DND-41 (cell line): ENCODE measurements at regions not wholly inside any gene's neighbourhood (a gene's known extent, or its start where the extent isn't known, plus 50 kb on each side); places are given as distances from the start of the nearest gene placed in this dataset.
A peak's percentile ranks its signal among the peaks of the same experiment; 100 is the strongest.

Experiments
- ATAC-seq: fragments of 200-7000 bp; cut with Tn5 transposase; 3 replicates; pipeline ENCODE4 v1.9.1; 2021; ENCODE audit warnings: low read depth; ENCODE audit not compliant: insufficient read depth
- DNase-seq: peaks from one replicate; pipeline ENCODE4 v3.0.0-alpha.2; 2020
- H2AFZ ChIP-seq: 2 replicates; pipeline ENCODE4 v1.6.0; 2012; ENCODE audit warnings: low read depth, low read length
- H3K27ac ChIP-seq: 2 replicates; pipeline ENCODE4 v1.5.1; 2012; ENCODE audit warnings: low read length, inconsistent platforms
- H3K27me3 ChIP-seq: fragments of 200-600 bp; sonication (generic); 2 replicates; pipeline ENCODE4 v1.6.0; 2012; ENCODE audit warnings: low read length, mild to moderate bottlenecking, inconsistent platforms; ENCODE audit not compliant: insufficient read depth, poor library complexity
- H3K36me3 ChIP-seq: 2 replicates; pipeline ENCODE4 v1.5.1; 2012; ENCODE audit warnings: low read length, inconsistent platforms; ENCODE audit not compliant: insufficient read depth
- H3K4me1 ChIP-seq: 2 replicates; pipeline ENCODE4 v1.5.1; 2012; ENCODE audit warnings: mild to moderate bottlenecking, low read length; ENCODE audit not compliant: insufficient read depth
- H3K4me2 ChIP-seq: 2 replicates; pipeline ENCODE4 v1.6.0; 2012; ENCODE audit warnings: mild to moderate bottlenecking, moderate library complexity, low read length, inconsistent platforms; ENCODE audit not compliant: insufficient read depth
- H3K4me3 ChIP-seq, 2 experiments: fragments of 200-600 bp in 1 of 2; shearing (Covaris generic) in 1 of 2; 2 replicates each; pipeline ENCODE4 v1.5.1; 2012 to 2016; ENCODE audit warnings: inconsistent platforms in 2 of 2, low read length in 2 of 2, mild to moderate bottlenecking in 2 of 2, low read depth in 1 of 2, moderate library complexity in 1 of 2
- H3K79me2 ChIP-seq: 2 replicates; pipeline ENCODE4 v1.6.0; 2012; ENCODE audit warnings: low read length, inconsistent platforms; ENCODE audit not compliant: insufficient read depth
- H3K9ac ChIP-seq: 2 replicates; pipeline ENCODE4 v1.6.0; 2012; ENCODE audit warnings: low read depth, mild to moderate bottlenecking, inconsistent platforms, low read length, moderate library complexity
- H3K9me3 ChIP-seq: 2 replicates; pipeline ENCODE4 v1.5.1; 2012; ENCODE audit warnings: low read length, moderate library complexity, mild to moderate bottlenecking, inconsistent platforms; ENCODE audit not compliant: insufficient read depth, severe bottlenecking
- H4K20me1 ChIP-seq: 2 replicates; pipeline ENCODE4 v1.6.0; 2012; ENCODE audit warnings: low read length; ENCODE audit not compliant: insufficient read depth
- CTCF ChIP-seq: IDR thresholded peaks from 2 replicates; pipeline ENCODE4 v1.5.1; 2012; ENCODE audit warnings: borderline replicate concordance, low read length, moderate library complexity, mild to moderate bottlenecking; ENCODE audit not compliant: poor library complexity, severe bottlenecking; ENCODE audit errors: extremely low read depth
- EZH2 ChIP-seq: IDR thresholded peaks from 3 replicates; pipeline ENCODE4 v1.6.1; 2012; ENCODE audit warnings: borderline replicate concordance, low read depth, mild to moderate bottlenecking, moderate library complexity, low read length, inconsistent platforms; ENCODE audit not compliant: severe bottlenecking

- H4K20me1 ChIP-seq: no peaks in the 10 kb centered on the region
- peaks cover 7% of the 10 kb centered on the region for H3K27me3 ChIP-seq
- H3K79me2 ChIP-seq: no peaks in the 10 kb centered on the region
- no peak overlapping the region for H3K4me3 ChIP-seq
- H3K9ac ChIP-seq: no peak overlapping the region
- H3K27ac ChIP-seq: no peak overlapping the region
- no peak overlapping the region for H3K4me2 ChIP-seq
- H3K36me3 ChIP-seq: no peaks in the 10 kb centered on the region
- H3K4me1 ChIP-seq: no peaks in the 10 kb centered on the region
- H2AFZ ChIP-seq: no peak overlapping the region
- no peak for DNase-seq
- TF ChIP-seq EZH2 (no peak), CTCF (peak; percentile 70)
- H3K9me3 ChIP-seq: no peaks in the 10 kb centered on the region
- peak; percentile 58; the same call in 2 of the 3 replicates for ATAC-seq
These were observed 273.6 kb downstream of the PAX3 start for GRCh38 chr2:222024932-222025880.

- no peak for DNase-seq
- Histone ChIP-seq H3K79me2 (no peaks in the 10 kb centered on the region), H4K20me1 (no peaks in the 10 kb centered on the region), H3K4me3 (no peak overlapping the region), H3K9me3 (no peaks in the 10 kb centered on the region), H3K4me1 (no peaks in the 10 kb centered on the region), H3K36me3 (no peaks in the 10 kb centered on the region), H3K4me2 (no peak overlapping the region), H3K9ac (no peak overlapping the region), H2AFZ (no peak overlapping the region), H3K27me3 (no peaks in the 10 kb centered on the region), H3K27ac (no peak overlapping the region)
- TF ChIP-seq CTCF: no peak
- no peak for TF ChIP-seq EZH2
- no peak for ATAC-seq
These were observed 281.4 kb downstream of the PAX3 start for GRCh38 chr2:222017252-222017850.

GRCh38 chr2:222013889-222014288, 284.9 kb downstream of the PAX3 start:
- Histone ChIP-seq H3K9ac (no peak overlapping the region), H3K4me1 (no peaks in the 10 kb centered on the region), H3K79me2 (no peaks in the 10 kb centered on the region), H3K9me3 (no peaks in the 10 kb centered on the region), H3K4me3 (no peak overlapping the region), H3K27me3 (no peaks in the 10 kb centered on the region), H4K20me1 (no peaks in the 10 kb centered on the region), H2AFZ (no peak overlapping the region), H3K36me3 (no peaks in the 10 kb centered on the region), H3K4me2 (no peak overlapping the region), H3K27ac (no peak overlapping the region)
- no peak for TF ChIP-seq CTCF
- no peak for TF ChIP-seq EZH2
- DNase-seq (no peak), ATAC-seq (no peak)
